ENCODE measurements at regions not wholly inside any gene's neighbourhood (a gene's known extent, or its start where the extent isn't known, plus 50 kb on each side); places are given as distances from the start of the nearest gene placed in this dataset.

DNA sequence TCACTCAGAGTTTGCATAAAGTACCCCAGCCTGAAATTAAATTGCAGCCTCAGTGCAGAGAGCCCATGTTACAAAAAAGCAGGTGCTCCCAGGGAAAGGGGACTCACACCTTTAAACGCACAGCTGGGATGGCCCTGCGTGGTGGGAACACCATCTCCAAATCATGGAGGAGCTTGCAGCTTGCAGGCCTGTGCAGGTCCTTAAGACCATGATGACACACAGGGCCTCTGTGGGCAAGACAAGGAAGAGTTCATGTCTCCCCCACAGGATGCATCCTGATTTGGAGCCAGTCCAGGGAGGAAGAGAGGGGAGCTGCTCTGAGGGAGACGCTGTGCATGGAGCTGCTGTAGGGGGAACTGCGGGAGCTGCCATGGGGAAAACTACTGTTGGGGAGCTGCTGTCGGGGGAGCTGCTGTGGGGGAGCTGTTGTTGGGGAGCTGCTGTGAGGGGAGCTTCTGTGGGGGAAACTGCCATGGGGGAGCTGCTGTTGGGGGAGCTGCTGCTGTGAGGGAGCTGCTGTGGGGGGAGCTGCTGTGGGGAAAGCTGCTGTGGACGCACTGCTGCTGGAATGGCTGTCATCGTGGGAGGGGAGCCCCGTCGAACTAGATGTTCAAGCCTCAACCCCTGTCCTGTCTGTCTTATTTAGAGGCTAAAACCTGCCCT, 113.9 kb downstream of the MATN1 start:
- no peak for DNase-seq (ENCODE audit: low read depth in 2 of 2)

DNA sequence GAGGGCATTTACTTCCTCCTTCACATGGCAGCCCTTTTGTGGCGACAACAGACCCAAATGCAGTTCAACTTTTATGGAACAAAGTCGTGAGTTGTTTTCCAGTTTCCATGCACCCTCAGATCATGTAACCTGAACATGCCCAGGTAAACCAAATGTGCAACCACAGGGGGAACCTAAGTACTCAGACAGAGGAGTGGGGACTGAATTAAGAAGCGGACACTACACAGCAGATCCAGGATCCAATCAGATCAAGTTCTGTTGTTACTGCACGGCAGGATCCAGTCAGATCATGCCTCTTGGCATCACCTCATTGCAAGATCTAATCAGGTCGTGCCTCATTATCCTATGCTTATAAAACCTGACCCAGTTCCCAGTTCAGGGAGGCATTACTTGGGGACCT, 115.7 kb downstream of the MATN1 start:
- DNase-seq (ENCODE audit: low read depth in 2 of 2), result no peak

DNA sequence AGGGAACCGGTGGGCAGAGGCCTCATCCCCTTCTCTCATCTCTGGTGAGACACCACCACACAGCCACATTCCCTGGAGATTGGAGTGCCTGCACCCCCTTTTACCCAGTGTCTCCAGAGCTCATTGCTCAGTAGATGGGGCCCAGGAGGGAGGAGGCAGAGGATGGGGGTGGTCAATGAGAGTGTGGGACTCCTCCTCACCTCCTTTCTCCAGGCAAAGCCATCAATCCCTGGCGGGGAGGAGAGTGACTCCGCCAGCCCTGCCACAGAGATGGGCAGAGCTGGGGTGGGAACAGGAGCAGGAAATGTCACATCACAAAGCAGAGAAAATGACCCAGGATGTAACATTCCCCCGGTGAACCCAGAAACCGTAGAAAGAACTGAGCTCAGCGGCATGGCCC, 117.2 kb downstream of the MATN1 start:
- DNase-seq (ENCODE audit: low read depth in 2 of 2), result no peak

DNA sequence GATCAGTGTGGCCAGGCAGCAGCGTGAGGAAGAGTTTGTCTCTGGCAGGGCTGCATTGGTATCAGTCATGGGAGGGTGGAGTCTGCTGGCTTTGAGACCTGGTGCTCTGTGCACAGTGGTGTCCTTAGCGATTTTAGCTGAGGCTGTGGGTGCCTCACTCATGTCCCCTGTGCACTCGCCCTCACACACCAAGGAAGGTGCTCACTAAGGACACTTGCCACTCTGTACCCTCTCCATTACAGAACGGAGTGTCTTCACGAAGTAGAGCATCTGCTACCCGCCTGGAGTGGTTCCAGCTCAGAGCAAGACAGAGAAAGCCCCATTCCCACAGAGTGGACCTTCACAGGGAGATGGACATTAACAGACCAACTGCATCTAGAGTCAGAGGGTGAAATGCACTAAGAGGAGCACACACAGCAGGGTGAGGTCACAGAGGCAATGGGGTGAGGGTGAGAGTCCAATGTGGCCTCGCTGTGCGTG, 117.9 kb downstream of the MATN1 start:
- no peak for DNase-seq (ENCODE audit: low read depth in 2 of 2)

DNA sequence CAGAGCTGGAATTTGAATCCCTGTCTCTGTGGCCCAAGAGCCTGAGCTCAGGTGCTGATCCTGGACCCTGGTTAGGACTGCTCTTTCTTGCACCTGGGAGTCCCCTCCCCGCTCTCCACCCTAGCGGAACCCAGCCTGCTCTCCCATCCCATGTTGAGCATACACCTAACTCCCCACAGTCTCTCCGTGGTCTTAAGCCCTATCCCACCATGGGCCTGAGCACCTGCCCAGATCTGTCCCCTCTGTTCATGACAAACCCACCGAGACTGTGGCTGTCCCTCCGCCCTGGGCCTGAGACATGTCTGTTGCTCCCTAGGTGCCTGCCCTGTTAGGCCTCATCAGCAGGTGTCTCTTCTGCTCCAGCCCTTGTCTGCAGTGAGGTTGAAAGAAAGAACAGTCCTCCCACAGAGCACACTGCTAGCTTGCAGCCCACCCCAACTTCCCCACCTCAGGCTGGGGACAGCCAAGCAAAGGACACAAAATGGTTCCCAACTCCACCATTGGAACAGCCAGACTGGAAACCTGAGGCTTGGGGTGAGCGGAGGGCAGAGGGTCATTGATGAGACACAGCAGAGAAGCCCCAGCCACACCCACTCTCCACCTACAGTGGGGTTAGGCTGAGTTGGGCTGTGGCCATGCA, 118.5 kb downstream of the MATN1 start:
- DNase-seq (ENCODE audit: low read depth in 2 of 2), result no peak

DNA sequence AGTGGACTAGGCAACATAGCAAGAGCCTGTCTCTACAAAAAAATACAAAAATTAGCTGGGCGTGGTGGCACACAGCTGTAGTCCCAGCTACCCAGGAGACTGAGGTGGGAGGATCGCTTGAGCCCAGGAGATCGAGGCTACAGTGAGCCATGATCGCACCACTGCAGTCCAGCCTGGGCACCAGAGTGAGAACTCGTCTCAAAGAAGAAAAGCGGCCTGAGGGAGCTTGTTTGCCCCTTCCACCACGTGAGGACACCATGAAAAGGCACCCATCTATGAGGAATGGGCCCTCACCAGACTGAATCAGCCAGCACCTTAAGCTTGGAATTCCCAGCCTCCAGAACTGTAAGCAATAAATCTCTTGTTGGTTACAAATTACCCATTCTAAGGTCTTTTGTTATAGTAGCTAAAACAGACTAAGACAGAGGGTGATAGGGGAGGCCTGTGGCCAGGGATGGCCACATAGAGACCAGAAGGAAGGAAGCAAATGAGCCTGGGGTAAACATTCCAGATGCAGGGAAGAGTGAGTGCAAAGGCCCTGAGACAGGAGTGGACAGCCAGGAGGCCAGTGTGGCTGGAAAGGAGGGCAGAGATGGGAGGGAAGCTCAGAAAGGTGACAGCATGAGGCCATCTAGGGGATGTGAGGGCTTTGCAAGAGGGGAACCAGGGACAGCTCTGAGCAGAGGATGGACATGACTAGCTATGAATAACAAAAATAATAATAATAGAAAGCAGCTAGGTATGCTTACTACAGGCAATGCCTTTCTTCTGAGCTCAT, 120.1 kb downstream of the MATN1 start:
- no peak for DNase-seq (ENCODE audit: low read depth in 2 of 2)

DNA sequence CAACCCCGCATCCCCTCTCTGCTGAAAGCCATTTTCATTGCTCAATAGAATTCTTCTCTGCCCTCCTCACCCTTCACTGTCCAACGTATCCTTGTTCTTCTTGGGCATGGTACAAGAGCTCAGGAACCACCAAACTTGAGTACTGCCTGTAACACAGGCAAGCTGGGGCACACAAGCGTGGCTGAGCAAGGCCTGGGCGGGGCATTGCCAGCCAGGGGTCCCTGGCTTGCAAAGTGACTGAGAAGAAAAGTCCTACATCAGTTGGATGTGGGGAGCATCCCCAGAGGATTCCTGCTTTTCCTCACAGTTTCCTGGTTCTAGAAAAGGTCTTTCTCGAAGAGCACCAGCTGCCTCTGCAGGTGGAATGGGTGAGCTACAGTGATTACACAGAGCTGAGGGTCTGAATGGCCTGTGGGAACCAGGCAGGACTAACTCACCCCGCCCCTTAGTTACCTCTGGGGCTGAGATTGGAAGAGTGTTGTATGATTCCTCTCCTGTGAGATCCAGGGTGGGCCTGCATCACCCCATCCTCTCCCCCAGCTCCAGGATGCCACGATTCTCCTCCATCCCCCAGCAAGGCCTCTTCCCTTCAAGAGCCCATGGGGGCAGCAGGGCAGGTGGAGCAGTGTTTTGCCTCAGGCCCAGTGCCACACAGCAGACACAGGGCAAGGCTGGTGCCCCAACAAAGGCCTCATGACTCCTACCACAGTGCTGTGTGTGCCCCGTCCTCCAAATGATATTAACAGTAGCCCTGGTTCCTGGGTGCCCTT, 121.9 kb downstream of the MATN1 start:
- no peak for DNase-seq (ENCODE audit: low read depth in 2 of 2)

DNA sequence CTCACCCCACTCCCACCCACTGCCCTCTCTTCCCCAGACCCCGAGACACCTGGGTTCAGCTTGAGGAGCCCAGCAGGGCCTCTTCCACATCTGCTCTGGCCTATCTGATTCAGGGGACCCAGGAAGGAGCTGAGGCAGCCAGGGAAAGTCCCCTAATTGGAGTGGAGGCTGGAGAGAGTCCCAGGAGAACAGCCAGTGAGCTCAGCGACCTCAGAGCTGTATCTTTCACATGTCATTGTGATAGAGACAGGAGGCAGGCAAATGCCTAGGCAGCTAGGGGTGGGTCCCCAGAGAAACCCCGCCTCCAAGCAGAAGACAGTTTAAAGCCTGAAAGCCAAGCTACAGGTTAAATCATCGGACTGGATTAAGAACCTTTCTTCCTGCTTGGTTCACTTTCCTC, 122.7 kb downstream of the MATN1 start:
- no peak for DNase-seq (ENCODE audit: low read depth in 2 of 2)

DNA sequence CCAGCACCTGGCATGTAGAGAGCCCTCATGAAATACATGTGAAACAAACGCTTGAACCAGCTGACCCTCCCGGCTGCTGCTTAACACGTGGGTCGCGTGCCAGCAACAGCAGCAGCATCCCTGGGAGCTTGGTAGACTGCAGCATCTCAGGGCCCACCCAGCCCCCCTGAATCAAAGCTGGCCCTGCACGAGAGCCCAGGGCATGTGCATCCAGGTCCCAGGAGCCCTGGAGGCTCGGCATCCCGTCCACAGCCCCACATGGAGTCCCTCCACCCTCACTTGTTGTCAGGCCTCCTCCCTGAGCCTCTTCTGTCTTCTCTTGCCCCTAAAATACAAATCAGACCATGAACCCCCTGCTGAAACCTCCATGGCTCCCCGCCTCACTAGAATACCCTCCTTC, 123.1 kb downstream of the MATN1 start:
- DNase-seq (ENCODE audit: low read depth in 2 of 2), result no peak

DNA sequence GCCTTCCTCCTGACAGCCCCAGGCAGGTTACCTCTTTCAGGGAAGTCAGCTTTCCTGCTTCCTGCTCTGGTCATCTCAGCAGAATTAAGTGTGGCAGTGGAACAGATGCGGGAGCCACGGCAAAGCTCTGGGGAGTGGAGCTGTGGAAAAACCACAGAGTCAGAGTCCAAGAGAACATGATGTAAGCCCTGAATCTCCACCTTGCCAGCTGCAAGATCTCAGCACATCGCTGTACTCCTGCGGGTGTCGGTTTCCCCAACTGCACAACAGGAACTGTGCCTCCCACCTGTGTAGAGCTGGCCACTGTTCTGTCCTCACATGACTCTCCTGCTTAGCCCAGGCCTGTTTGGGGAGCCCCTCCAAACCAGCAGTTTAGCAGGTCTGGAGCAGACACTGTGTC, 123.7 kb downstream of the MATN1 start:
- no peak for DNase-seq (ENCODE audit: low read depth in 2 of 2)

DNA sequence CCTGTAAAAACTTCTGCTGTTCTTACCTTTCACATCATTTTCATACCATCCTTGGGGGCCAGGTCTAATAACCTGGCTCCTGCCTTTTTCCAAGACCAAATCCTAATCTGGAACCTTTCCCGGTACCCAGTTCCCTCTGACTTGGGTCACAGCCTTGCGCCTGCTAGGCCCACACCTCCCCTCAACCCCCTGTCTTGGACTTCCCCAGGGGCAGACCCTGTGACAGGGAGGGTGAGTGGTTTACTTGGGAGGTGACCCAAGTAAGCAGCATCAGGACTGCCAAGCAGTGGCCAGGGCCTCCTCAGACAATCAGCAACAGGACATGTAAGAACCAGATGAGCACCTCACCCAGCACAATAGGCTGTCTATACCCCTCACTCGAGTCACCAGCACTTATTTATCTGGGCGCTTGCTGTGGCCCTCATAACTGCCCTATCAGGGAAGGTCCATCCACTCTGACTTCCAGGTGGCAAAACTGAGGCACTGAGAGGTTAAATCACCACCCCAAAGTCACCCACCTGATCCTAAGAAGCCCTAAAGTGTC, 124.7 kb downstream of the MATN1 start:
- no peak for DNase-seq (ENCODE audit: low read depth in 2 of 2)

DNA sequence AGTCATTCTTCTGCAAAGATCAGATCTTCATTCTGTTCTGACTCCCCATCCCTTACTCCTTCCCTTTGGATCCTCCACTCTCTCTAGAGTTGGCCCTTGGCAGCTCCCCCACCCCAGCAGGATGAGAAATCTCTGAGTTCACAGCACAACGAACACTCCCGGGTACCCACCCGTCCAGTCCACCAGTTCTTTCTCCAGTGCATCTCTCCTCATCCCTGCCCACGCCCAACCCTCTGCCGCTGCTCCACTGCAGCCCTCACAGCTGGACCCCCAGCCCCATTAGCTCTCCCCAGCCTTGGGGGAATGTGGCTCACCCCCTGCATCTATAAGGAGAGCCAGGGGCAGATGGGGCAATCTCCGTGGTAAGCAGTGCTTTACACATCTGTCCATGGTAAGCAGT, 125.7 kb downstream of the MATN1 start:
- no peak for DNase-seq (ENCODE audit: low read depth in 2 of 2)

DNA sequence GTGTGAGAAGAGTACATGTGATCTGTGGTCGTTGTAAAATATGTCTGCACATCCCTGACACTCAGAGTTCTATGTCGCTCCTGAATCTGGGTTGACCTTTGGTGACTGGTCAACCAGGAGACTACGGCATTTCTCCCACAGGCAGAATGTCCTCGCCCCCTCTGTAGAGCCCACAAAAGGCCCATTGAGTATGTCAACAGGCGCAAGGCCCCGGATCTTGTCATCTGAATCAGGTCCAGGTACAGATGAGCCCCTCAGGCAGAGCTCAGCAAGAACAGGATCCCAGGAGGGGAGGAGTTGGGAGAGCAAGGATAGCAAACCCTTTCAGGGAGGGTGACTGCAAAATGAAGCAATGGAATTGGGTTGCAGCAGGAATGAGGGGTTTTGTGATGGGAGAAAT, 126.5 kb downstream of the MATN1 start:
- DNase-seq (ENCODE audit: low read depth in 2 of 2), result no peak

DNA sequence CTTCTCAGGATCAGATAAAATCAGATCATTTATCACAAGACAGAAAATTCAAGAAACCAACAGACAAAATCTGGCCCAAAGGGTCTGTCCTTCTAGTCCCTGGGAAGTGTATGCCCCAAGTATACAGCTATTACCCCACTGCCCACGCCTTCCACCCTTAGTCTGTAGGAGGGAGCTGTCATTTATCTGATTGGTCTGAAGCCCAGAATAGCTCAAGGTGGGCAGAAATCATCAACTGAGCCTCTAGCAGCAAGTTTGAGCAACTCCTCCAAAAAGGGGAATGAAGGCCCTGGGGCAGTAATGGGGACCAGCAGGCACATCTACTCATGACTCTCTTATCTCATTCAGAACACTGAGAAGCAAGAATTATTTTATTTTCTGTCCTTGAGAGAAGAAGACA, 126.9 kb downstream of the MATN1 start:
- DNase-seq (ENCODE audit: low read depth in 2 of 2), result no peak

DNA sequence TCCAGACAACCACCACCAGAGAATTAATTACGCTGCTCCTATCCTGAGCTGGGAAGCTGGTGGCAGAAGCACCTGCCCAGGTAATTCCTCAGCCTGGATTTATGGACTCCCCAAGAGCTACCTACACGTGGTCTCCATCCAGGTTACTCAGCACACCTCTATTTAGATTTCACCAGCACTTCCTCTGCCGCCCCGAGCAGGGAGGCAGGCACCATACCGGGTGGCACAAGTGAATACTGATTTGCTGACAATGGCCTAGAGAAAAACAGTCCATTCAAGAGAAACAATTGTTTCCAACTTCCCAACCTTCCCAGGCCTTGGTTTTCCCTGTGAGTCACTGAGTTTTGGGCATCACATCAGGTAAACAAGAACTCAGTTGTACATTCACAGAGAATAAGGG, 134.3 kb downstream of the MATN1 start:
- DNase-seq (ENCODE audit: low read depth in 2 of 2), result no peak

DNA sequence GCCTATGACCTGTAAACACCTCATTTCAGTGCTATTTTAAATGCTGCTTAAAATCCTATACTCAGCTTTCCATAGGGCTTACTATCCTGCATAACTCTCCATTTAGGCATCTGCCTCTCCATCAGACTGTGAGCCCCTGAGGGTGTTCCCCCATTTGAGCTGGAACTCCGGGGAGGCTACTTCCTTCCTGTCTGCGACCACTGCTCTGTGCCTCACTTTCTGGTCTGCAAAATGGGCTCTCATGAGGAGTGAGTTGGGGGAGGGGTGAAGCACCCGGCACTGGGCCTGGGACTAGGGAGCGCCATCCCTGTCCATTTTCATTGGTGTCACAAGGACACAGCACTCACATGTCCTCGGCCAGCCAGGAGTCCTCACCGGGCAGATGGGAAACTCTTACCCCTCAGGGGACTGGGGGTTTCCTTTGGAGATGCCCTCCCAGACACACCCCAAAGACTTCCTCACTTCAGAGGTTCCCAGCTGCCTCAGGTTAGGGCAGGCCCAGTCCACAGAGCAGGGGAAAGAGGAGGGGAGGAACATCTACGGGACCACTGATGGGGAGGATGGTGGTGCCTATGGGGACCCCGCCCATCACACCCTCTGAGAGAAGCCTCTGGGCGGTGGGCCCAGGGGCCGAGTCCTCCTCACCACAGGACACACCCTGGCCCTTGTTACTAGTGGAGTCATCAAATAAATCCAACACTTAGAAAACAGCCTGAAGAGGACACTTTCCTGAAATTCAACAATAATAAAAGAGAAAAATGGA, 134.9 kb downstream of the MATN1 start:
- DNase-seq (ENCODE audit: low read depth in 2 of 2), result no peak

DNA sequence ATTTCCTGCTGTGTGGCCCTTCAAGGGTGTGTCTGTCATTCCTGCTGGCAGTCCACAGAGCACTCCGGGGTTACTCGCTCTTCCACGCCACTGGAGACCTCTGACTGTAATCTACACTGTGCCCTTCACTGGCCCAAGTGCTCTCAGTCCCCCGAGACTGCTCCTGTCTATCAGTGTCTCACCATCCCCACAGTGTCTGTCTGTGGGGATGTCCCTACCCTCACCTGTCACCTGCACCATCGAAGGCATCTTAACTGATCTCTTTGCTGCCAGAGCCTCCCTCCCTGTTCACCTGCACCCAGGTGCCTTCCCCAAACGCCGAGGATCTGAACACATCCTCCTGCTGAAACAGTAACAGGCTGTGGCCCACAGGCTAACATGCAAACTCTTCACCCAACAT, 136.7 kb downstream of the MATN1 start:
- no peak for DNase-seq (ENCODE audit: low read depth in 2 of 2)

DNA sequence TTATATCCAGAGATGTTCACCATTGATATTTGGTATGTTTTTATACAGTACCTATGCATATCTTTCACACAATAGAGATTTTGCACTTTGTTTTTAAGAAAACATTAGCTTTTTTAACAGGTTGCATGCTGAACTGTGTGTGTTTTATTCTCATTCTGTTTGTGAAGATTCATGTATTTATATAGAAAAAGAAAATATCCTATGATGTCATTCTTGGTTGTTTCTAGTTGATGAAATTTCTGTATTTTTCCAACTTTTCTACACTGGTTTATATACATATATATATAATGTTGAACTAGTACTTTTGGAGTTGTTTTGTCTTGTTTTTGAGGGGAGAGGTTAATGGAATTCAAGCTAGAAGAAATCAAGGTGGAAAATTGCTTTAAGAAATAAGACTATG, 143.8 kb downstream of the MATN1 start:
- no peak for DNase-seq (ENCODE audit: low read depth in 2 of 2)

DNA sequence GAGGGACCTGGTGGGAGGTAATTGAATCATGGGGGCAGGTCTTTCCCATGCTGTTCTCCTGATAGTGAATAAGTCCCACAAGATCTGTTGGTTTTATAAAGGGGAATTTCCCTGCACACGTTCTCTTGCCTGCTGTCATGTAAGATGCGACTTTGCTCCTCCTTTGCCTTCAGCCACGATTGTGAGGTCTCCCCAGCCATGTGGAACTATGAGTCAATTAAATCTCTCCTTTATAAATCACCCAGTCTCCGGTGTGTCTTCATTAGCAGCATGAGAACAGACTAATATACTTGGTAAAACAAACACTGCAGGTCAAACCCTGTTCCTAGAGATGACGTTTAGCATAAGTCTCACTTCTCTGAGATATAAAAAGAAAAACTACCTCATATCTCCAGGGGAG, 148.3 kb downstream of the MATN1 start:
- DNase-seq (ENCODE audit: low read depth in 2 of 2), result no peak

DNA sequence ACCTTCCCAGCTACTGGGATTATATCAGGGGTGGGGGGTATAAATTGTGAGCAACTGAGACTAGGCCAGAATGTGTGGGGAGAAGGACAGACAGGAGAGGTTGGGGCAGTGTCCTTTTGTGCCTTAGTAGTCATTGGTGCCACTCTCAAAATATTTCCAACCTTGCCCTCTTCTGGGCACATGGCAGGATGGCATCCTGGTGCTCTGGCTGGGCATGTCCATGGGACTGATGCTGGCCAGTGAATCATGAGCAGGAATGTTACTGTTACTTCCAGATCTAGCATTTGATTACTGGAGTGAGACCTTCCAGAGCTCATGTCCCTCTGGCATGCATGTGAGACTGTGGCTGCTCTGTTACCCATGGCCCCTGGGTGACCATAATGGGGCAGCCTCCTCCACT, 151.2 kb downstream of the MATN1 start:
- DNase-seq (ENCODE audit: low read depth in 2 of 2), result no peak

DNA sequence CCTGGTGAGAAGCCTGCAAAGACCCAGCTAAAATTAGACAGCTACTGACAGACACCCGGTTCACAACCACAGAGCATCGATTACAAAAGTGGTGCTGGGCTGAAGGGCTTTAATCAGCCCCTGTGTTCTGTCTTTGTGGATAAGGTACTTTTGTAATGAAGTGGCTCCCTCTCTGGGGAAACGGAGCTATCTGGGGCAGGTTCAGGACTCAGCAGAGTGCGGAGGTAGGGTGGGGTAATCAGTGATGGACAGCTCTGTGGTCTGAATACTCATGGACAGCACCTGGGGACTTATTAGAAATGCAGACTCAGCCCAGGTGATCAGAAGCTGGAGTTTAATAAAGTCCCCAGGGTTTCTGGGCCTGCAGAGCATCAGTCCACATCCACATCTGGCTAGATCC, 152.0 kb downstream of the MATN1 start:
- DNase-seq (ENCODE audit: low read depth in 2 of 2), result no peak
